ENCODE measurements at regions not wholly inside any gene's neighbourhood (a gene's known extent, or its start where the extent isn't known, plus 50 kb on each side); places are given as distances from the start of the nearest gene placed in this dataset.

- no peak for ATAC-seq
Observed at GRCh38 chr3:144307951-144308350, 336.3 kb downstream of the DIPK2A start.

GRCh38 chr3:144308396-144308795 lies 336.8 kb downstream of the DIPK2A start:
- ATAC-seq: no peak

- ATAC-seq: no peak
Observed at GRCh38 chr3:144312702-144313101, 341.1 kb downstream of the DIPK2A start.

GRCh38 chr3:144314946-144315345 lies 343.3 kb downstream of the DIPK2A start:
- ATAC-seq: no peak

- no peak for ATAC-seq
Observed at GRCh38 chr3:144317961-144318360, 346.3 kb downstream of the DIPK2A start.

- peak; percentile 99 for ATAC-seq
Observed at GRCh38 chr3:144324076-144324475, 352.5 kb downstream of the DIPK2A start.

GRCh38 chr3:144332868-144333267 lies 361.2 kb downstream of the DIPK2A start:
- ATAC-seq: no peak

- ATAC-seq: no peak
Observed at GRCh38 chr3:144341471-144341870, 369.8 kb downstream of the DIPK2A start.

- no peak for ATAC-seq
Observed at GRCh38 chr3:144343343-144343742, 371.7 kb downstream of the DIPK2A start.

GRCh38 chr3:144343777-144344176 lies 372.2 kb downstream of the DIPK2A start:
- ATAC-seq: no peak

- ATAC-seq: no peak
Observed at GRCh38 chr3:144344925-144345548, 373.4 kb downstream of the DIPK2A start.

GRCh38 chr3:144350125-144350524 lies 378.5 kb downstream of the DIPK2A start:
- ATAC-seq: no peak

GRCh38 chr3:144351011-144351410 lies 379.4 kb downstream of the DIPK2A start:
- no peak for ATAC-seq

GRCh38 chr3:144351773-144352365 lies 380.2 kb downstream of the DIPK2A start:
- no peak for ATAC-seq

- ATAC-seq: no peak
Observed at GRCh38 chr3:144358191-144358590, 386.6 kb downstream of the DIPK2A start.

- ATAC-seq: no peak
Observed at GRCh38 chr3:144361002-144361401, 389.4 kb downstream of the DIPK2A start.

- peak; percentile 48 for ATAC-seq
Observed at GRCh38 chr3:144362126-144362525, 390.5 kb downstream of the DIPK2A start.

GRCh38 chr3:144363856-144364255 lies 392.2 kb downstream of the DIPK2A start:
- no peak for ATAC-seq

- no peak for ATAC-seq
Observed at GRCh38 chr3:144364737-144365136, 393.1 kb downstream of the DIPK2A start.

- ATAC-seq: no peak
Observed at GRCh38 chr3:144369129-144369879, 397.7 kb downstream of the DIPK2A start.

GRCh38 chr3:144375088-144375487 lies 403.5 kb downstream of the DIPK2A start:
- ATAC-seq: no peak

GRCh38 chr3:144380849-144381248 lies 409.2 kb downstream of the DIPK2A start:
- no peak for ATAC-seq

- peak; percentile 65 for ATAC-seq
Observed at GRCh38 chr3:144381607-144382006, 410.0 kb downstream of the DIPK2A start.
